Uterus (tissue), 2 donors: ENCODE measurements at regions not wholly inside any gene's neighbourhood (a gene's known extent, or its start where the extent isn't known, plus 50 kb on each side); places are given as distances from the start of the nearest gene placed in this dataset.

Experiments used
- POLR2A ChIP-seq, 2 donors: fragments of 450-650 bp; IDR thresholded peaks; one replicate each; pipeline ENCODE4 v1.6.1; 2016; ENCODE audit warnings: antibody characterized with exemption in 2 of 2, mild to moderate bottlenecking in 1 of 2, moderate library complexity in 1 of 2
- TF ChIP-seq, protein P1 (sequence below), 4 experiments: fragments of 200-600 bp in 2 of 4; fragments of 450-650 bp in 2 of 4; sonication (generic) in 2 of 4; IDR thresholded peaks; one replicate each; pipeline ENCODE4 v1.5.1; 2016 to 2019; ENCODE audit warnings: antibody characterized with exemption in 4 of 4, mild to moderate bottlenecking in 2 of 4, moderate library complexity in 1 of 4

DNA sequence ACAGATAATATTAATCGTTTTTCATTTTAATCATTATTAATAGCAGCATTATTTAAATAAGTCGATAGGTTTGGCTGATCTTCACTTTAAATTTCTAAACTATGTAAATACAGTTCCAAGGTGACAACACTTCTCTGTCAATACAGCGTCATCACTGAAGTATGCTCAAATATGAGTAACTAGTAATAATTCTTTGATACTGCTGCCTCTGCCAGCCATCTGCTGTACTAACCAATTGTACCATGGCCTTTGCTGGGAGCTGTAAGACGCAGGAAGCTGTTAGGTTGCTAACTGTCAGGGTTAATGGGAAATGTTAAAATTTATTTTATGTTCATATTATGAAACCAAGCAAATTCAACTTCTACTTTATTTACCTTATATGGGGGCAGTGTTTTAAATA lies 1650.5 kb upstream of the LRRTM3 start:
- TF ChIP-seq, protein P1, sequence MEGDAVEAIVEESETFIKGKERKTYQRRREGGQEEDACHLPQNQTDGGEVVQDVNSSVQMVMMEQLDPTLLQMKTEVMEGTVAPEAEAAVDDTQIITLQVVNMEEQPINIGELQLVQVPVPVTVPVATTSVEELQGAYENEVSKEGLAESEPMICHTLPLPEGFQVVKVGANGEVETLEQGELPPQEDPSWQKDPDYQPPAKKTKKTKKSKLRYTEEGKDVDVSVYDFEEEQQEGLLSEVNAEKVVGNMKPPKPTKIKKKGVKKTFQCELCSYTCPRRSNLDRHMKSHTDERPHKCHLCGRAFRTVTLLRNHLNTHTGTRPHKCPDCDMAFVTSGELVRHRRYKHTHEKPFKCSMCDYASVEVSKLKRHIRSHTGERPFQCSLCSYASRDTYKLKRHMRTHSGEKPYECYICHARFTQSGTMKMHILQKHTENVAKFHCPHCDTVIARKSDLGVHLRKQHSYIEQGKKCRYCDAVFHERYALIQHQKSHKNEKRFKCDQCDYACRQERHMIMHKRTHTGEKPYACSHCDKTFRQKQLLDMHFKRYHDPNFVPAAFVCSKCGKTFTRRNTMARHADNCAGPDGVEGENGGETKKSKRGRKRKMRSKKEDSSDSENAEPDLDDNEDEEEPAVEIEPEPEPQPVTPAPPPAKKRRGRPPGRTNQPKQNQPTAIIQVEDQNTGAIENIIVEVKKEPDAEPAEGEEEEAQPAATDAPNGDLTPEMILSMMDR (IDR thresholded peaks at IDR 0.05) = no peak
- no peak for TF ChIP-seq POLR2A (IDR thresholded peaks at IDR 0.05)
